ENCODE measurements at regions not wholly inside any gene's neighbourhood (a gene's known extent, or its start where the extent isn't known, plus 50 kb on each side); places are given as distances from the start of the nearest gene placed in this dataset.

GRCh38 chr12:63450816-63451215 lies 217.5 kb downstream of the DPY19L2 start:
- TF ChIP-seq, protein P1, sequence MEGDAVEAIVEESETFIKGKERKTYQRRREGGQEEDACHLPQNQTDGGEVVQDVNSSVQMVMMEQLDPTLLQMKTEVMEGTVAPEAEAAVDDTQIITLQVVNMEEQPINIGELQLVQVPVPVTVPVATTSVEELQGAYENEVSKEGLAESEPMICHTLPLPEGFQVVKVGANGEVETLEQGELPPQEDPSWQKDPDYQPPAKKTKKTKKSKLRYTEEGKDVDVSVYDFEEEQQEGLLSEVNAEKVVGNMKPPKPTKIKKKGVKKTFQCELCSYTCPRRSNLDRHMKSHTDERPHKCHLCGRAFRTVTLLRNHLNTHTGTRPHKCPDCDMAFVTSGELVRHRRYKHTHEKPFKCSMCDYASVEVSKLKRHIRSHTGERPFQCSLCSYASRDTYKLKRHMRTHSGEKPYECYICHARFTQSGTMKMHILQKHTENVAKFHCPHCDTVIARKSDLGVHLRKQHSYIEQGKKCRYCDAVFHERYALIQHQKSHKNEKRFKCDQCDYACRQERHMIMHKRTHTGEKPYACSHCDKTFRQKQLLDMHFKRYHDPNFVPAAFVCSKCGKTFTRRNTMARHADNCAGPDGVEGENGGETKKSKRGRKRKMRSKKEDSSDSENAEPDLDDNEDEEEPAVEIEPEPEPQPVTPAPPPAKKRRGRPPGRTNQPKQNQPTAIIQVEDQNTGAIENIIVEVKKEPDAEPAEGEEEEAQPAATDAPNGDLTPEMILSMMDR (IDR thresholded peaks at IDR 0.05), result no peak
- TF ChIP-seq ZNF121 (CRISPR knock-in tag; IDR thresholded peaks at IDR 0.05) (no peak), TEAD4 (CRISPR knock-in tag; IDR thresholded peaks at IDR 0.05) (no peak), TCF7 (CRISPR knock-in tag; IDR thresholded peaks at IDR 0.05; ENCODE audit: low read depth) (no peak), JAZF1 (CRISPR knock-in tag; IDR thresholded peaks at IDR 0.05) (no peak), HMGXB4 (CRISPR knock-in tag; IDR thresholded peaks at IDR 0.05) (no peak), ATF2 (CRISPR knock-in tag; IDR thresholded peaks at IDR 0.05; ENCODE audit: borderline replicate concordance, low read depth) (no peak), ESRRA (CRISPR knock-in tag; IDR thresholded peaks at IDR 0.05; ENCODE audit: borderline replicate concordance) (no peak), GABPB1 (CRISPR knock-in tag; IDR thresholded peaks at IDR 0.05) (no peak), AFF4 (CRISPR knock-in tag; IDR thresholded peaks at IDR 0.05; ENCODE audit: borderline replicate concordance) (no peak), ATF1 (CRISPR knock-in tag; IDR thresholded peaks at IDR 0.05) (no peak), ETV6 (CRISPR knock-in tag; IDR thresholded peaks at IDR 0.05) (no peak)
- TF ChIP-seq, protein P2, sequence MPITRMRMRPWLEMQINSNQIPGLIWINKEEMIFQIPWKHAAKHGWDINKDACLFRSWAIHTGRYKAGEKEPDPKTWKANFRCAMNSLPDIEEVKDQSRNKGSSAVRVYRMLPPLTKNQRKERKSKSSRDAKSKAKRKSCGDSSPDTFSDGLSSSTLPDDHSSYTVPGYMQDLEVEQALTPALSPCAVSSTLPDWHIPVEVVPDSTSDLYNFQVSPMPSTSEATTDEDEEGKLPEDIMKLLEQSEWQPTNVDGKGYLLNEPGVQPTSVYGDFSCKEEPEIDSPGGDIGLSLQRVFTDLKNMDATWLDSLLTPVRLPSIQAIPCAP (CRISPR knock-in tag; IDR thresholded peaks at IDR 0.05), result no peak

Data from WTC11 (cell line).